Vagina (tissue), 2 donors: ENCODE measurements at regions not wholly inside any gene's neighbourhood (a gene's known extent, or its start where the extent isn't known, plus 50 kb on each side); places are given as distances from the start of the nearest gene placed in this dataset.

Experiments
- CTCF ChIP-seq, 3 experiments: fragments of 450-650 bp in 2 of 3; fragments of 200-600 bp in 1 of 3; sonication (generic) in 1 of 3; IDR thresholded peaks; one replicate each; pipeline ENCODE4 v1.5.1; 2017 to 2019; ENCODE audit warnings: antibody characterized with exemption in 3 of 3, mild to moderate bottlenecking in 2 of 3, moderate library complexity in 2 of 3
- POLR2A ChIP-seq, 2 donors: fragments of 450-650 bp; IDR thresholded peaks; one replicate each; pipeline ENCODE4 v1.6.1; 2017; ENCODE audit warnings: antibody characterized with exemption in 2 of 2, mild to moderate bottlenecking in 2 of 2, moderate library complexity in 2 of 2
- POLR2AphosphoS5 ChIP-seq, 2 donors: sonication (generic); formaldehyde crosslinking; IDR thresholded peaks; one replicate each; pipeline ENCODE4 v1.9.0; 2017; ENCODE audit warnings: antibody characterized with exemption in 2 of 2, mild to moderate bottlenecking in 2 of 2, low read depth in 1 of 2; ENCODE audit not compliant: insufficient read depth in 1 of 2

- no peak for TF ChIP-seq CTCF (IDR thresholded peaks at IDR 0.05)
- no peak for TF ChIP-seq POLR2AphosphoS5 (IDR thresholded peaks at IDR 0.05; ENCODE audit: insufficient read depth in 1 of 2, low read depth in 1 of 2)
- no peak for TF ChIP-seq POLR2A (IDR thresholded peaks at IDR 0.05)
Observed at GRCh38 chr6:101085327-101085726, 204.2 kb upstream of the ASCC3 start.
